ENCODE measurements at regions not wholly inside any gene's neighbourhood (a gene's known extent, or its start where the extent isn't known, plus 50 kb on each side); places are given as distances from the start of the nearest gene placed in this dataset.
A peak's percentile ranks its signal among the peaks of the same experiment; 100 is the strongest.

DNA sequence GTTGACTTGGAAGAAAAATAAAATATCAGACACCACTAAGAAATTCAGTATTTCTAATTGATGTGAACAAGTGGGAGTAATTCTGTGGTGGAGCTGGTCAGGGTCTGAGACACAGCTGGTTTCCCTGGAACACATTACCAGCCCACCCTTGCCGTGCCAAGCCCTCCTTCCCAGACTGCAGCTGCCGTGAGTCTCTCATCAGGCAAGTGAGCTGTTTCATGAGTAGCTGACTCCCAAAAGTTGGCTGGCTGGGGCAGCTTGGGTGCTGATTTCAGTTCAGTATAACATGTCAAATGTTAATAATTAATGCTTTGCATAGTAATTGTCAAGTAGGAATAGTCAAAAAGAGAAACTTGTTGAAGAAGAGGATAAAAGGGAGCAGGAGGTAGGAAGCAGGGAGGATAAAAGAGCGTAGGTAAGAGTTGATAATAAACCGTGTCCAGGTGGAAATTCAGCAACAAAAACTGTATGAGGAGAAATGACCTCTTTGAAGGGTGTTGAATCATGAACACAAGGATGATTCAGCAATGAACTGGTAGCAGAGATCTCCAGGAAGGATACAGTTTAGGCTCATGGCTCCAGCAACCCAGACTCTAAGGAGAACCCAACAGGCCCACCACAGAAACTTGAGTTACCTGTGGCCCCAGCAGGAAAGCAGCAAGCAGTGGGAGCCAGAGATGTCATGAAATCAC is 110.9 kb upstream of the SSTR4 start (continued):
- no peak for TF ChIP-seq NR3C1 (IDR thresholded peaks at IDR 0.05)
- TF ChIP-seq EHF (CRISPR knock-in tag; IDR thresholded peaks at IDR 0.05) = no peak

DNA sequence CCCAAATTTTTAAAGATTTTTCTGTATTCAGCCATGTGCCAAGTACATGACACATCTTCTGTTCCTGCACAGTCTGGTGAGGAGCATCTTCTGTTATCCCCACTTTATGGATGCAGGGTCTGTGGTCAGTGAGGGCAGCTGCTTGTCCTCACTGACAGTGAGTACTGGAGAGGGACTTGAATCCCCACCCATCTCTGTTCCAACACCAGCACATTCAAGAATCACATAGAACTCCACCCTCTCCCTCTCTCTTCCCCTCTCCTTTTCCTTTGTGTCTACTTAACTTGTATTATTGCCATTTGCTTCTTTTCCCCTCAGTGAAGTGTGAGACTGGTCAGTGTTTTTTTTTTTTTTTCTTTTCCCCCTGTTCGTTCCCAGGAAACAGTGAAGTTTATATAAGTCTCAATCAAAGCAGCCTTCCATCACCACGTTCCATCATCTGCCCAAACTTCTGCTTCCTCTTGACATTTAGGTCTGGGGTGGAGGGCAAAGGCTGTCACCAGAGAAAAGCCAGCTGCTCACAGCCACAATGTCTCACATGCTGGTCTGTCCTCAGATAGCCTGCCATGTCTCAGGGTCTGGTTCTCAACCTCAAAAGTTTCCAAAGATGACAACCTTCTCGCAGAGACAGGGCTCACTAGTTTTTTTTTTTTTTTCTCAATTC is 110.0 kb upstream of the SSTR4 start:
- no peak for ATAC-seq
- CTCF ChIA-PET = interaction anchor here (0.8 to 1.0 kb wide), 2 partner anchors 36 to 233 kb away, joined by 3 read pairs; no protein-coding TSS in a partner anchor
- 87% methylated on average over 3 of the region's 3 CpGs for WGBS (ENCODE audit: missing lambda C conversion rate)

GRCh38 chr20:22925613-22925983 is 109.5 kb upstream of the SSTR4 start:
- ATAC-seq = no peak
- H3K4me2 ChIP-seq = no peak overlapping the region
- no peak for FAIRE-seq
- POLR2A ChIA-PET = no interaction called here
- H3K4me1 ChIP-seq = peaks cover 44% of the 10 kb centered on the region
- TF ChIP-seq CHD2 (IDR thresholded peaks at IDR 0.05; ENCODE audit: low read length, partially characterized antibody) (no peak), CHD4 (IDR thresholded peaks at IDR 0.05; ENCODE audit: borderline replicate concordance) (no peak), CTCF (IDR thresholded peaks at IDR 0.05) (no peak), ZNF302 (CRISPR knock-in tag; IDR thresholded peaks at IDR 0.05) (no peak), E2F6 (IDR thresholded peaks at IDR 0.05; ENCODE audit: borderline replicate concordance, low read depth) (no peak), BCL3 (IDR thresholded peaks at IDR 0.05) (no peak), SMC3 (IDR thresholded peaks at IDR 0.05) (no peak)
- TF ChIP-seq, protein P1, sequence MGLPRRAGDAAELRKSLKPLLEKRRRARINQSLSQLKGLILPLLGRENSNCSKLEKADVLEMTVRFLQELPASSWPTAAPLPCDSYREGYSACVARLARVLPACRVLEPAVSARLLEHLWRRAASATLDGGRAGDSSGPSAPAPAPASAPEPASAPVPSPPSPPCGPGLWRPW (IDR thresholded peaks at IDR 0.05) = no peak
- no peak overlapping the region for H3K4me3 ChIP-seq
- no peaks in the 10 kb centered on the region for H3K9me3 ChIP-seq
- 70% methylated on average over 4 of the region's 4 CpGs for WGBS (ENCODE audit: missing lambda C conversion rate)
- peak overlapping the region in 1 of 2 experiments; percentile 70; a peak in 3 of 6 replicates for H3K27ac ChIP-seq
- CTCF ChIA-PET = interaction anchor here (0.6 to 0.8 kb wide), 2 partner anchors 35 to 1067 kb away, joined by 3 to 4 read pairs; no protein-coding TSS in a partner anchor
- DNase-seq (ENCODE audit: low read depth in 1 of 2, low spot score in 1 of 2) = no peak

More for the DNA sequence above, 110.0 kb upstream of the SSTR4 start:
- Histone ChIP-seq H3K9me3 (no peaks in the 10 kb centered on the region), H3K4me3 (no peak overlapping the region), H3K4me2 (no peak overlapping the region; the same call in 2 of the 3 replicates), H3K4me1 (peaks cover 44% of the 10 kb centered on the region), H3K27ac (peak overlapping the region; percentile 51 to 70)
- no peak for DNase-seq (ENCODE audit: low read depth in 1 of 2, low spot score in 1 of 2)
- peak; percentile 43 for FAIRE-seq
- TF ChIP-seq CBX8 (IDR thresholded peaks at IDR 0.05) (no peak), KDM1A (IDR thresholded peaks at IDR 0.05; ENCODE audit: low read depth) (no peak), HEYL (CRISPR knock-in tag; IDR thresholded peaks at IDR 0.05) (no peak), EP300 (IDR thresholded peaks at IDR 0.05) (no peak), MYC (IDR thresholded peaks at IDR 0.05; ENCODE audit: borderline replicate concordance, low read length) (no peak), HOXA7 (CRISPR knock-in tag; IDR thresholded peaks at IDR 0.05) (no peak), BCL3 (IDR thresholded peaks at IDR 0.05) (no peak), MAZ (IDR thresholded peaks at IDR 0.05; ENCODE audit: borderline replicate concordance, low read depth, low read length) (no peak), SREBF2 (IDR thresholded peaks at IDR 0.05) (no peak), CHD2 (IDR thresholded peaks at IDR 0.05; ENCODE audit: low read length, partially characterized antibody) (no peak), MAX (IDR thresholded peaks at IDR 0.05) (no peak), ZNF302 (CRISPR knock-in tag; IDR thresholded peaks at IDR 0.05) (no peak), HOXB5 (CRISPR knock-in tag; IDR thresholded peaks at IDR 0.05) (no peak), HDAC2 (IDR thresholded peaks at IDR 0.05) (no peak), ZC3H11A (IDR thresholded peaks at IDR 0.05) (no peak), TP53 (CRISPR knock-in tag; IDR thresholded peaks at IDR 0.05) (no peak), FOSL2 (IDR thresholded peaks at IDR 0.05) (no peak), FOSL2 (CRISPR knock-in tag; IDR thresholded peaks at IDR 0.05) (no peak), BHLHE40 (IDR thresholded peaks at IDR 0.05; ENCODE audit: low read depth, low read length) (no peak), EHMT2 (IDR thresholded peaks at IDR 0.05; ENCODE audit: low read depth) (no peak)
- POLR2A ChIA-PET = no interaction called here
